ENCODE measurements at regions not wholly inside any gene's neighbourhood (a gene's known extent, or its start where the extent isn't known, plus 50 kb on each side); places are given as distances from the start of the nearest gene placed in this dataset.

- TF ChIP-seq ZNF565 (CRISPR knock-in tag; conservative IDR thresholded peaks at IDR 0.05; ENCODE audit: low read depth) (no peak), ZNF70 (CRISPR knock-in tag; IDR thresholded peaks at IDR 0.05) (no peak), CSDC2 (CRISPR knock-in tag; IDR thresholded peaks at IDR 0.05) (no peak), ISL1 (CRISPR knock-in tag; IDR thresholded peaks at IDR 0.05) (no peak), PATZ1 (CRISPR knock-in tag; IDR thresholded peaks at IDR 0.05; ENCODE audit: borderline replicate concordance) (no peak), POU6F1 (CRISPR knock-in tag; IDR thresholded peaks at IDR 0.05; ENCODE audit: borderline replicate concordance, low read depth) (no peak), TOX (CRISPR knock-in tag; IDR thresholded peaks at IDR 0.05; ENCODE audit: borderline replicate concordance) (no peak), BACH2 (CRISPR knock-in tag; IDR thresholded peaks at IDR 0.05; ENCODE audit: borderline replicate concordance) (no peak), CSRNP3 (CRISPR knock-in tag; IDR thresholded peaks at IDR 0.05) (no peak), GLIS3 (CRISPR knock-in tag; IDR thresholded peaks at IDR 0.05) (no peak)
- TF ChIP-seq, protein P1, sequence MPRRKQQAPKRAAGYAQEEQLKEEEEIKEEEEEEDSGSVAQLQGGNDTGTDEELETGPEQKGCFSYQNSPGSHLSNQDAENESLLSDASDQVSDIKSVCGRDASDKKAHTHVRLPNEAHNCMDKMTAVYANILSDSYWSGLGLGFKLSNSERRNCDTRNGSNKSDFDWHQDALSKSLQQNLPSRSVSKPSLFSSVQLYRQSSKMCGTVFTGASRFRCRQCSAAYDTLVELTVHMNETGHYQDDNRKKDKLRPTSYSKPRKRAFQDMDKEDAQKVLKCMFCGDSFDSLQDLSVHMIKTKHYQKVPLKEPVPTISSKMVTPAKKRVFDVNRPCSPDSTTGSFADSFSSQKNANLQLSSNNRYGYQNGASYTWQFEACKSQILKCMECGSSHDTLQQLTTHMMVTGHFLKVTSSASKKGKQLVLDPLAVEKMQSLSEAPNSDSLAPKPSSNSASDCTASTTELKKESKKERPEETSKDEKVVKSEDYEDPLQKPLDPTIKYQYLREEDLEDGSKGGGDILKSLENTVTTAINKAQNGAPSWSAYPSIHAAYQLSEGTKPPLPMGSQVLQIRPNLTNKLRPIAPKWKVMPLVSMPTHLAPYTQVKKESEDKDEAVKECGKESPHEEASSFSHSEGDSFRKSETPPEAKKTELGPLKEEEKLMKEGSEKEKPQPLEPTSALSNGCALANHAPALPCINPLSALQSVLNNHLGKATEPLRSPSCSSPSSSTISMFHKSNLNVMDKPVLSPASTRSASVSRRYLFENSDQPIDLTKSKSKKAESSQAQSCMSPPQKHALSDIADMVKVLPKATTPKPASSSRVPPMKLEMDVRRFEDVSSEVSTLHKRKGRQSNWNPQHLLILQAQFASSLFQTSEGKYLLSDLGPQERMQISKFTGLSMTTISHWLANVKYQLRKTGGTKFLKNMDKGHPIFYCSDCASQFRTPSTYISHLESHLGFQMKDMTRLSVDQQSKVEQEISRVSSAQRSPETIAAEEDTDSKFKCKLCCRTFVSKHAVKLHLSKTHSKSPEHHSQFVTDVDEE (CRISPR knock-in tag; IDR thresholded peaks at IDR 0.05), result no peak
- no peak for ATAC-seq
Measured at GRCh38 chr21:39105836-39106235, 77.4 kb downstream of the PSMG1 start.

GRCh38 chr21:39105341-39105765, 77.9 kb downstream of the PSMG1 start:
- ATAC-seq, result no peak
- no peak for TF ChIP-seq ESRRG (CRISPR knock-in tag; IDR thresholded peaks at IDR 0.05)
- no peak for TF ChIP-seq ARNTL (CRISPR knock-in tag; IDR thresholded peaks at IDR 0.05; ENCODE audit: borderline replicate concordance, low read depth)
- no peak for TF ChIP-seq ZFP3 (CRISPR knock-in tag; IDR thresholded peaks at IDR 0.05)
- TF ChIP-seq CSRNP3 (CRISPR knock-in tag; IDR thresholded peaks at IDR 0.05), result no peak

- TF ChIP-seq PATZ1 (CRISPR knock-in tag; IDR thresholded peaks at IDR 0.05; ENCODE audit: borderline replicate concordance) (no peak), ISL1 (CRISPR knock-in tag; IDR thresholded peaks at IDR 0.05) (no peak), ZFP30 (CRISPR knock-in tag; IDR thresholded peaks at IDR 0.05) (no peak)
- ATAC-seq, result no peak
Measured at GRCh38 chr21:39104911-39105310, 78.3 kb downstream of the PSMG1 start.

DNA sequence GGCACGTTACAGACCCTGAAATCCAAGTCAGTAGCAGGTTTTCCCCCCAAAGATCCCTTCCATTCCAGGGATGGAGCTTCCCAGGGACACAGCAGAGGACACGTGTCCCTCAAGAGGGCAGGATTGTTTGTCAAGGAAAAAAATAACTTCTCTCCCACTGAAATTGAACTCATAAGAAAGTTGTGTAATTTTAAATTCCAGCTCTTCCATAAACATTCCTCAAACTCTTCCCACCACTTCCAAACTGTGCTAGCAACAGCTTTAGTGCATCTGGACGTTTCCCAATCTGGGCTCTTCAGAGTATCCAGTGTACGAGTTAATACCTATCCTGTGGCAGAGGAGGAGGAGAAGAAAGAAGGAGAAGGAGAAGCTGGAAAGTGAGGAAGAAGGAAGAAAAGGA, 79.6 kb downstream of the PSMG1 start:
- ATAC-seq, result no peak
- no peak for TF ChIP-seq CSDC2 (CRISPR knock-in tag; IDR thresholded peaks at IDR 0.05)
- TF ChIP-seq PPARA (CRISPR knock-in tag; IDR thresholded peaks at IDR 0.05; ENCODE audit: borderline replicate concordance), result no peak
- TF ChIP-seq, protein P1 (CRISPR knock-in tag; IDR thresholded peaks at IDR 0.05), result no peak
- no peak for TF ChIP-seq ZFP3 (CRISPR knock-in tag; IDR thresholded peaks at IDR 0.05)
- TF ChIP-seq ZFP30 (CRISPR knock-in tag; IDR thresholded peaks at IDR 0.05), result no peak
